ENCODE measurements at regions not wholly inside any gene's neighbourhood (a gene's known extent, or its start where the extent isn't known, plus 50 kb on each side); places are given as distances from the start of the nearest gene placed in this dataset.

DNA sequence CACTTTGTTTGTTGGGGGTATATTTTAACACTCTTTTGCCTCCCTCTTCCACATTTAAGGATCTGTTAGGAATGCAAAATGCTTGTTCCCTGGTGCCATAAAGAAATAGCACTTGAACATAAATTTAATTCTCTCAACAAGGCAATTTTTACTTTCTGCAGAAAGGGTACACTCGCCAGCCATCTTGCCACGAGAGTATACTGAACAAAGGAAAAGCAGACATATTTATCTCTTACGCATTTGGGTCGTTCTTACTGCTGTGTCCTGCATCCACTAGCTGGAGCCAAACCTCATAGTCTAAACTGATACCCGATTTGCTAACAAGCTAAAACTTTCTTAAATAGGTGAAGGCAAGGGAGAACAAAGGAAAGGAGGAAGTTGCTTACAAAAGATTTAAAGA is 129.5 kb downstream of the B3GNT2 start:
- peaks cover 44% of the 10 kb centered on the region for H3K9me3 Mint-ChIP-seq
- no peak overlapping the region for H3K4me3 Mint-ChIP-seq
- ATAC-seq (no peak), DNase-seq (ENCODE audit: low spot score) (no peak)
- no peak overlapping the region for H3K27ac Mint-ChIP-seq
- ChIA-PET POLR2A (no interaction called here), CTCF (no interaction called here)
- H3K36me3 Mint-ChIP-seq: peaks cover 47% of the 10 kb centered on the region
- TF ChIP-seq, protein P1, sequence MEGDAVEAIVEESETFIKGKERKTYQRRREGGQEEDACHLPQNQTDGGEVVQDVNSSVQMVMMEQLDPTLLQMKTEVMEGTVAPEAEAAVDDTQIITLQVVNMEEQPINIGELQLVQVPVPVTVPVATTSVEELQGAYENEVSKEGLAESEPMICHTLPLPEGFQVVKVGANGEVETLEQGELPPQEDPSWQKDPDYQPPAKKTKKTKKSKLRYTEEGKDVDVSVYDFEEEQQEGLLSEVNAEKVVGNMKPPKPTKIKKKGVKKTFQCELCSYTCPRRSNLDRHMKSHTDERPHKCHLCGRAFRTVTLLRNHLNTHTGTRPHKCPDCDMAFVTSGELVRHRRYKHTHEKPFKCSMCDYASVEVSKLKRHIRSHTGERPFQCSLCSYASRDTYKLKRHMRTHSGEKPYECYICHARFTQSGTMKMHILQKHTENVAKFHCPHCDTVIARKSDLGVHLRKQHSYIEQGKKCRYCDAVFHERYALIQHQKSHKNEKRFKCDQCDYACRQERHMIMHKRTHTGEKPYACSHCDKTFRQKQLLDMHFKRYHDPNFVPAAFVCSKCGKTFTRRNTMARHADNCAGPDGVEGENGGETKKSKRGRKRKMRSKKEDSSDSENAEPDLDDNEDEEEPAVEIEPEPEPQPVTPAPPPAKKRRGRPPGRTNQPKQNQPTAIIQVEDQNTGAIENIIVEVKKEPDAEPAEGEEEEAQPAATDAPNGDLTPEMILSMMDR (IDR thresholded peaks at IDR 0.05): no peak
- TF ChIP-seq, protein P2, sequence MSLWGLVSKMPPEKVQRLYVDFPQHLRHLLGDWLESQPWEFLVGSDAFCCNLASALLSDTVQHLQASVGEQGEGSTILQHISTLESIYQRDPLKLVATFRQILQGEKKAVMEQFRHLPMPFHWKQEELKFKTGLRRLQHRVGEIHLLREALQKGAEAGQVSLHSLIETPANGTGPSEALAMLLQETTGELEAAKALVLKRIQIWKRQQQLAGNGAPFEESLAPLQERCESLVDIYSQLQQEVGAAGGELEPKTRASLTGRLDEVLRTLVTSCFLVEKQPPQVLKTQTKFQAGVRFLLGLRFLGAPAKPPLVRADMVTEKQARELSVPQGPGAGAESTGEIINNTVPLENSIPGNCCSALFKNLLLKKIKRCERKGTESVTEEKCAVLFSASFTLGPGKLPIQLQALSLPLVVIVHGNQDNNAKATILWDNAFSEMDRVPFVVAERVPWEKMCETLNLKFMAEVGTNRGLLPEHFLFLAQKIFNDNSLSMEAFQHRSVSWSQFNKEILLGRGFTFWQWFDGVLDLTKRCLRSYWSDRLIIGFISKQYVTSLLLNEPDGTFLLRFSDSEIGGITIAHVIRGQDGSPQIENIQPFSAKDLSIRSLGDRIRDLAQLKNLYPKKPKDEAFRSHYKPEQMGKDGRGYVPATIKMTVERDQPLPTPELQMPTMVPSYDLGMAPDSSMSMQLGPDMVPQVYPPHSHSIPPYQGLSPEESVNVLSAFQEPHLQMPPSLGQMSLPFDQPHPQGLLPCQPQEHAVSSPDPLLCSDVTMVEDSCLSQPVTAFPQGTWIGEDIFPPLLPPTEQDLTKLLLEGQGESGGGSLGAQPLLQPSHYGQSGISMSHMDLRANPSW (CRISPR knock-in tag; conservative IDR thresholded peaks at IDR 0.05; ENCODE audit: low read depth): no peak
- TF ChIP-seq, protein P3, sequence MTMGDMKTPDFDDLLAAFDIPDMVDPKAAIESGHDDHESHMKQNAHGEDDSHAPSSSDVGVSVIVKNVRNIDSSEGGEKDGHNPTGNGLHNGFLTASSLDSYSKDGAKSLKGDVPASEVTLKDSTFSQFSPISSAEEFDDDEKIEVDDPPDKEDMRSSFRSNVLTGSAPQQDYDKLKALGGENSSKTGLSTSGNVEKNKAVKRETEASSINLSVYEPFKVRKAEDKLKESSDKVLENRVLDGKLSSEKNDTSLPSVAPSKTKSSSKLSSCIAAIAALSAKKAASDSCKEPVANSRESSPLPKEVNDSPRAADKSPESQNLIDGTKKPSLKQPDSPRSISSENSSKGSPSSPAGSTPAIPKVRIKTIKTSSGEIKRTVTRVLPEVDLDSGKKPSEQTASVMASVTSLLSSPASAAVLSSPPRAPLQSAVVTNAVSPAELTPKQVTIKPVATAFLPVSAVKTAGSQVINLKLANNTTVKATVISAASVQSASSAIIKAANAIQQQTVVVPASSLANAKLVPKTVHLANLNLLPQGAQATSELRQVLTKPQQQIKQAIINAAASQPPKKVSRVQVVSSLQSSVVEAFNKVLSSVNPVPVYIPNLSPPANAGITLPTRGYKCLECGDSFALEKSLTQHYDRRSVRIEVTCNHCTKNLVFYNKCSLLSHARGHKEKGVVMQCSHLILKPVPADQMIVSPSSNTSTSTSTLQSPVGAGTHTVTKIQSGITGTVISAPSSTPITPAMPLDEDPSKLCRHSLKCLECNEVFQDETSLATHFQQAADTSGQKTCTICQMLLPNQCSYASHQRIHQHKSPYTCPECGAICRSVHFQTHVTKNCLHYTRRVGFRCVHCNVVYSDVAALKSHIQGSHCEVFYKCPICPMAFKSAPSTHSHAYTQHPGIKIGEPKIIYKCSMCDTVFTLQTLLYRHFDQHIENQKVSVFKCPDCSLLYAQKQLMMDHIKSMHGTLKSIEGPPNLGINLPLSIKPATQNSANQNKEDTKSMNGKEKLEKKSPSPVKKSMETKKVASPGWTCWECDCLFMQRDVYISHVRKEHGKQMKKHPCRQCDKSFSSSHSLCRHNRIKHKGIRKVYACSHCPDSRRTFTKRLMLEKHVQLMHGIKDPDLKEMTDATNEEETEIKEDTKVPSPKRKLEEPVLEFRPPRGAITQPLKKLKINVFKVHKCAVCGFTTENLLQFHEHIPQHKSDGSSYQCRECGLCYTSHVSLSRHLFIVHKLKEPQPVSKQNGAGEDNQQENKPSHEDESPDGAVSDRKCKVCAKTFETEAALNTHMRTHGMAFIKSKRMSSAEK (CRISPR knock-in tag; IDR thresholded peaks at IDR 0.05; ENCODE audit: borderline replicate concordance): no peak
- TF ChIP-seq ZNF219 (CRISPR knock-in tag; IDR thresholded peaks at IDR 0.05; ENCODE audit: borderline replicate concordance) (no peak), GRHL2 (CRISPR knock-in tag; IDR thresholded peaks at IDR 0.05; ENCODE audit: insufficient replicate concordance, severe bottlenecking) (no peak), IRF2 (CRISPR knock-in tag; IDR thresholded peaks at IDR 0.05; ENCODE audit: borderline replicate concordance, low read depth) (no peak), CREM (CRISPR knock-in tag; IDR thresholded peaks at IDR 0.05) (no peak), ZBTB21 (CRISPR knock-in tag; IDR thresholded peaks at IDR 0.05; ENCODE audit: borderline replicate concordance) (no peak)
- TF ChIP-seq, protein P4, sequence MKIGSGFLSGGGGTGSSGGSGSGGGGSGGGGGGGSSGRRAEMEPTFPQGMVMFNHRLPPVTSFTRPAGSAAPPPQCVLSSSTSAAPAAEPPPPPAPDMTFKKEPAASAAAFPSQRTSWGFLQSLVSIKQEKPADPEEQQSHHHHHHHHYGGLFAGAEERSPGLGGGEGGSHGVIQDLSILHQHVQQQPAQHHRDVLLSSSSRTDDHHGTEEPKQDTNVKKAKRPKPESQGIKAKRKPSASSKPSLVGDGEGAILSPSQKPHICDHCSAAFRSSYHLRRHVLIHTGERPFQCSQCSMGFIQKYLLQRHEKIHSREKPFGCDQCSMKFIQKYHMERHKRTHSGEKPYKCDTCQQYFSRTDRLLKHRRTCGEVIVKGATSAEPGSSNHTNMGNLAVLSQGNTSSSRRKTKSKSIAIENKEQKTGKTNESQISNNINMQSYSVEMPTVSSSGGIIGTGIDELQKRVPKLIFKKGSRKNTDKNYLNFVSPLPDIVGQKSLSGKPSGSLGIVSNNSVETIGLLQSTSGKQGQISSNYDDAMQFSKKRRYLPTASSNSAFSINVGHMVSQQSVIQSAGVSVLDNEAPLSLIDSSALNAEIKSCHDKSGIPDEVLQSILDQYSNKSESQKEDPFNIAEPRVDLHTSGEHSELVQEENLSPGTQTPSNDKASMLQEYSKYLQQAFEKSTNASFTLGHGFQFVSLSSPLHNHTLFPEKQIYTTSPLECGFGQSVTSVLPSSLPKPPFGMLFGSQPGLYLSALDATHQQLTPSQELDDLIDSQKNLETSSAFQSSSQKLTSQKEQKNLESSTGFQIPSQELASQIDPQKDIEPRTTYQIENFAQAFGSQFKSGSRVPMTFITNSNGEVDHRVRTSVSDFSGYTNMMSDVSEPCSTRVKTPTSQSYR (CRISPR knock-in tag; IDR thresholded peaks at IDR 0.05): no peak
- TF ChIP-seq, protein P5, sequence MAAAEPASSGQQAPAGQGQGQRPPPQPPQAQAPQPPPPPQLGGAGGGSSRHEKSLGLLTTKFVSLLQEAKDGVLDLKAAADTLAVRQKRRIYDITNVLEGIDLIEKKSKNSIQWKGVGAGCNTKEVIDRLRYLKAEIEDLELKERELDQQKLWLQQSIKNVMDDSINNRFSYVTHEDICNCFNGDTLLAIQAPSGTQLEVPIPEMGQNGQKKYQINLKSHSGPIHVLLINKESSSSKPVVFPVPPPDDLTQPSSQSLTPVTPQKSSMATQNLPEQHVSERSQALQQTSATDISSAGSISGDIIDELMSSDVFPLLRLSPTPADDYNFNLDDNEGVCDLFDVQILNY (CRISPR knock-in tag; IDR thresholded peaks at IDR 0.05): no peak
- TF ChIP-seq, protein P6, sequence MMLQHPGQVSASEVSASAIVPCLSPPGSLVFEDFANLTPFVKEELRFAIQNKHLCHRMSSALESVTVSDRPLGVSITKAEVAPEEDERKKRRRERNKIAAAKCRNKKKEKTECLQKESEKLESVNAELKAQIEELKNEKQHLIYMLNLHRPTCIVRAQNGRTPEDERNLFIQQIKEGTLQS (CRISPR knock-in tag; conservative IDR thresholded peaks at IDR 0.05): no peak
- peaks cover 80% of the 10 kb centered on the region for H3K4me1 Mint-ChIP-seq
- peaks cover 3% of the 10 kb centered on the region; the same call in 1 of the 2 replicates for H3K27me3 Mint-ChIP-seq (ENCODE audit: low read depth)

All from WTC11 (cell line).